IPS-18c (cell line): ENCODE measurements at regions not wholly inside any gene's neighbourhood (a gene's known extent, or its start where the extent isn't known, plus 50 kb on each side); places are given as distances from the start of the nearest gene placed in this dataset.

Source experiments
- H3K4me3 ChIP-seq: 2 replicates; pipeline ENCODE4 v1.7.0; 2013; ENCODE audit warnings: low read depth, mild to moderate bottlenecking, low read length, moderate library complexity; ENCODE audit not compliant: insufficient read depth
- H3K9me3 ChIP-seq: one replicate; pipeline ENCODE4 v1.6.1; 2013; ENCODE audit warnings: mild to moderate bottlenecking, low read length, moderate library complexity; ENCODE audit not compliant: control insufficient read depth, insufficient read depth

DNA sequence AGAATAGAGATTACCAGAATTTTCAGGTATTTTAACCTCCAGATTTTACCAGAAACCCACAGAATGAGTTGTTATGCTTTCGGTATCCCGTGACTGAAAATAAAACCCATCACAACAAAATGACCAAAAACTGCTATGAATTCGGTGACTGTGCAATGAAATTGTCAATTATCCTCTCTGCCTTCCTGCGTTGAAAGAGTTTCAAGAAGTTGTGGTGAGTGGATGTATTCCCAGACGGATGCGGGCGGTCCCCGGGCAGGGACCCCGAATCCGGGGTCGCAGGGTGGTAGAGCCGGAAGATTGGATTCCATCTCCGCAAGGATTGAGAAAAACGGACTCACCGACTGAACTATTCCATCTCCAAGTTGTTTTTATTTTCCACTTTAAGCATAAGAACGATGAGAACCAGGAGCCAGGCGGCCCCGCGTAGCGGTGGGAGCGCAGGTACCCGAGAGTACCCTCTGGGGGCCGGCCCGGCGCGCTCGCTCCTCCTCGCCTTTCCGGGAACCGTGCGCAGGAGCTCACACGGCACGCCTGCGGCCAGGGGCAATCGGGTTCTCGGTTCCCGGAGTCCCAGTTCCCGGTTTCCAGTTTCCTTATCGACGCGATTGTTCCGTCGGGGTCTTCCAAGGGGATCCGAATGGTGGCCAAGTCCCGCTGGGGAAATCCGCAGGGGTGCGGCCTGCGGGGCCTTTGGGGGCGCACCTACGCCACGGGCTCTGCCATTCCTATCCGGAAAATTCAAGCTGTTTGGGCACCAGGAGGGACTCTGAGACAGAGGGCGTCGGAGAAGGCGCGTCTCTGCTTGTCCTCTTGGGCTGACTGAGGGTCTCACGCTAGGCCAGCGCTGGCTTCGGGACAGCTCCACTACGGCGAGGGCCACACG is 104.9 kb upstream of the PRDM1 start:
- Histone ChIP-seq H3K9me3 (no peaks in the 10 kb centered on the region), H3K4me3 (peak overlapping the region; percentile 49)

DNA sequence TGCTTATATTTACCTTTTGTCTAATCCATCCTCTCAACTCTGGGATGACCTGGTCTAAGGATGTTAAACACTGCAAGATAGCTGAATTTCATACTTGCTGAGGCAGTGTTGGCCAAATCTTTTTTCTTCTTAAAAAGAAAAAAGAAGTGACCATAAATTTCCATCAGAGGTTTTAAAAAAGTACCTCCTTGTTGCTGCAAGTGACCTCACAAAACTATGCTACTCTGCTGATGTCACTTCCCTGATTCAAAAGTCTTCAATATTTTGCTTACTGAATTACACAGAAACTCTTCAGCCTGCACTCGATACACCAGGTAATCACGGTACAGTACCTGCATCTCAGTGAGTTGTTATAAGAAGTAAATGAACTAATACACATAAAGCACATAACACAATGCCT is 107.2 kb upstream of the PRDM1 start:
- H3K9me3 ChIP-seq = no peaks in the 10 kb centered on the region
- H3K4me3 ChIP-seq = no peak overlapping the region

DNA sequence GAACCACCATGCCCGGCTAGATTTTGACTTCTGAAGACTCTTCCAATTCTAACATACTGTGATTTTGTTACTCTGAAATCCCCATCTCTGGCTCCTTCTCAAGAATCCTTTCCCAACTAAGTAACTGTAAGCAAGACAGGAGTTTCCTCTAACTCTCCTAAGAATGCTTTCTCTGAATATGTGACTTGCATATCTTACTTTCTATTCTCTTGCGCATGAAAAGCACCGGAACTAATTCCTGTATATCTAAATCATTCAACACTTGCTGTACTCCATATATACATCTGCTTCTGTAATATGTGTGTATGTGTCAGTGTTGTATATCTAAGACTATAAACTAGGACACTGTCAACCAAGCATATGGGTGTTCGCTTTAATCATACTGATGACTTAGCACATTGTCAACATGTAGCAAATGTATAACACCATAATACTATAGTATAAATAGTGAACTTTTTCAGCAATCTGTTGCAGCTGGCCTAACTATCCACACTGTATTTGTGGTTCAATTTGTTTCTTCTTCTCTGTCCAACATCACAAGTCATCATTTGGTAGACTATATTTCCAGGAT is 108.1 kb upstream of the PRDM1 start:
- H3K9me3 ChIP-seq = no peaks in the 10 kb centered on the region
- no peak overlapping the region for H3K4me3 ChIP-seq

DNA sequence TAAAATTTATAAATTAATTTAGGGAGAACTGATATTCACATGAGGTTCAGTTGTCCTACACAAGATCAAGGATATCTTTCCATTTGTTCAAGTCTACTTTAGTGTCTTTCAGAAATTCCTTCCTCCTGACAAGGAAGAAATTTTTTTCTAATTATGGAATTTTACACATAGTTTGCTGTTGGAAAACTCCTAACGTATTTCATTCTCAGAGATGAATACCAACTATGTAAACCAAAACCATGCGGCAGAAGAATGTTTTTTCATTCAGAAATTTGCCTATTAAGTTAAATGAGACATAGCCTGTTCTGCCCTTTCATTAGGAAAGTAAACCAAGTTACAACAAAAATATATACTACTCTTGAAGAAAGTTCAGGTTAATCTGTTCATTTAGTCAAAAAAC is 111.2 kb upstream of the PRDM1 start:
- Histone ChIP-seq H3K9me3 (no peaks in the 10 kb centered on the region), H3K4me3 (no peak overlapping the region)

DNA sequence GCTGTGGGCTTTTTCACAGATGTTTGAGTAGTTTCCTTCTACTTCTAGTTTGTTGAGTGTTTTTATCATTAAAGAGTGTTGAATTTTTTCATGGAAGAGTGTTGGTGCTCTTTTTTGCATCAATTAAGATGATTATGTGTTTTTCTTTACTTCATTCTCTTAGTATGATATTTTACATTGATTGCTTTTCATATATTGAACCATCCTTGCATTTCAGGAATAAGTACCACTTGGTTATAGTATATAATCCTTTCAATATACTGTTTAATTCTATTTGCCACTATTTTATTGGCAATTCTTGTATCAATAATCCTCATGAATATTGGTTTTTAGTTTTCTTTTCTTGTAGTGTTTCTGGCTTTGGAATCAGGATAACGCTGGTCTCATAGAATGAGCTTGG is 113.7 kb upstream of the PRDM1 start:
- Histone ChIP-seq H3K9me3 (no peaks in the 10 kb centered on the region), H3K4me3 (no peak overlapping the region)

DNA sequence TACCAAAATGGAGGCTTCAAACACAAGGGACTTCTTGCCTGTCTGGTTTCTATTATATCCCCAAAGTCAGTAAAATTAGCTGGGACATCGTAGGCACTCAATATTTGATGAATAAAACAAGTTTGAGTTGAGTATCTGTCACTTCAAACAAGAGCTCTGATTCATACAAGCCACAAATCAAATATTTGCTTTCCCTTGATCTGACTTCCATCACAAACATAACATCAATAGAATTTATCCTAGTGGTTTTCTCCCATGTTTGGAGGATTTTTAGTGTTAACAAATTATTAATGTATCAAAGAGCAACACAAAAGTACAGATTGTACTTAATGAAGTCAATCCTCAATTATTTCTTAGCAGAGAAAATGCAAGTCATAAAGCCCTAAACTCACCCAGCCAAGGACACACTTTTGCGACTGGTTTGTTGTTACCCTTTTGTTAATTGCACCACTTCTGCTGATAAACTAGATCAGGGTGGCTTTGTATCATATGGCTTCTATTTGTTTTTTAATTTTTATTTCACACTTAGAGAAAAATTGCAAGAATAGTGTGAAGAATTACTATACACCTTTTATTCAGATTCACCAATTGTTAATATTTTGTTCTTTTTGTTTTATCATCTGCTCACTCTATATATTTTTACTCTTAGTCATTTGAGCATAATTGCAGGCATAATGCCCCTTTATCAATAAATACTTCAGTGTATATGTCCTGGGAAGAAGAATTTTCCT is 117.4 kb upstream of the PRDM1 start:
- Histone ChIP-seq H3K9me3 (no peaks in the 10 kb centered on the region), H3K4me3 (no peak overlapping the region)

DNA sequence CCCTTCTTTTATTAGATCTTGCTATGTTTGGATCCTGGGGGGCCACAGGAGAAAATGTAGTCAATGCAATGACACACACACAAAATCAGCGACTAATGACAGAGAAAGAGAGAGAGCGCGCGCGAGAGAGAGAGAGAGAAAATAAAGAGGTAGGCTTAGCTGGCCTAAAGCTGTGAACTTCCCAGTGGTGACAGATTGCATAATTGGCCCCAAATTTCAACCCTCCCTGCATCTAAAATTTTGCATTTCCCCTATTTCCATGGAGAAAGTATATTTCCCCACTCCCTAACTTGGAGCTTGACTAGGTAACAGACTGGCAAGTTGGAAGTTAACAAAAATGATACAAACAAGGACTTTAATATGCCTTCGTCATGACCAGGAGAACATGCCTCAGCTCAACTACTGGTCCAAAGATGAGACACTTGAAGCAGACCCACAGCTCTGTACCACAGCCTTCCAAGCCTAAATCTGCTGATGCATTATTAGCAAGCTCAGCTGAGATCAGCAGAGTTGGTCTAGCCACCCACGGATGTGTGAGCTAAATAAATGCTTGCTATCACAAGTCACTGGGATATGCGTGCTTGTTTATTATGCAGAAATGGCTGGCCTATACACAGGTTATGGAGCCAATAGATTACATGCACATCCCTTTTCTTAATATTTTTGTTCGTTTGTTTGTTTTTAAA is 118.1 kb upstream of the PRDM1 start:
- H3K9me3 ChIP-seq = no peaks in the 10 kb centered on the region
- H3K4me3 ChIP-seq = no peak overlapping the region

DNA sequence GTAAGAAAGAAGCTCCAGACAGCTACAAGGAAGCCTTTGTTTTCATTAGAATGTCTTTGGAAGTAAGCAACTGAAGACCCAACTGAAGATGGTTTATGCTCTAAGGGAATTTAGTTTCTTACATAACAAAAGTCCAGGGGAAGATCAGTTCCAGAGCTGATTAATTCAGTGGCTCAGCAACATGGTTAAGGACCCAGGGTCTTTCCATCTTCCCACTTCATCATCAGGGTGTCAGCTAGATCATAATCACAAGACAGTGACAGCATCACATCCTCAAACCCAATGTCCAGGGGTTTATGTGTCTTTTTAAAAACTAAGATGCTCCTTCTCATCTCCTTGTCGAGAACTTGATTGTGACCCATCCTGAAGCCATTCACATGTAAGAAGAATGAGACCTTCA is 119.7 kb upstream of the PRDM1 start:
- H3K9me3 ChIP-seq = no peaks in the 10 kb centered on the region
- H3K4me3 ChIP-seq = no peak overlapping the region

DNA sequence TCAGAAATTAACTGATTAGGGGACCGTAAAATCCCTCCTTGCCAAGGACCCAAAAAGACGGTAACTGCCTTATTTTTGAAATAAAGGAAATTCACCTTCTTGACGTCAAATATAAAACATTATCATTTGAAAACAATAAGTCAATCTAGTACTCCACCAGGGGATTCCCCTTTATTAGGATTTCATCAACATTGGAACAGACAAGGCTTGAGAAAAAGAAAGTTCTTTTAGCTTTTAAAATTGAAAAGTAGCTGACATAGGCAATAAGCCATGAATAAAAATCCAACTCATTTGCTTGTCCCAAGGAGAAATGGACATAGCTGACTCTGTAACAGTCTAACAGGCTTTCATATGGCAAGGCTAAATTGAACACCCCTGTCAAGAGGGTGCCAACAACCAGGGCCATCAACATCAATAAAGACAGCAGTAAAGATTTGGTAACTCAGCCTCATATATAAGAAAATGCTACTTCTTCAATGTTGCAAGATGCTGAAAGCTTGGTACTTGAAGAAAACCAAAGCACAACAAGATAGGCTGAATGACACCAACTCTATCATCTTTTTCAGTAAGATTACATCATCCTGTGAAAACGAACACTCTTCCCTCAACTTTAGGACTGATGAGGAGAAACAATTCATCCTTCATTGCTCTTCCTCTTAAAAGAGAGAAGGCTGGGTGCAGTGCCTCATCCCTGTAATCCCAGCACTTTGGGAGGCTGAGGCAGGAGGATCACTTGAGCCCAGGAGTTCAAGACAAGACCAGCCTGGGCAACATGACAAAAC is 121.0 kb upstream of the PRDM1 start:
- H3K9me3 ChIP-seq = no peaks in the 10 kb centered on the region

DNA sequence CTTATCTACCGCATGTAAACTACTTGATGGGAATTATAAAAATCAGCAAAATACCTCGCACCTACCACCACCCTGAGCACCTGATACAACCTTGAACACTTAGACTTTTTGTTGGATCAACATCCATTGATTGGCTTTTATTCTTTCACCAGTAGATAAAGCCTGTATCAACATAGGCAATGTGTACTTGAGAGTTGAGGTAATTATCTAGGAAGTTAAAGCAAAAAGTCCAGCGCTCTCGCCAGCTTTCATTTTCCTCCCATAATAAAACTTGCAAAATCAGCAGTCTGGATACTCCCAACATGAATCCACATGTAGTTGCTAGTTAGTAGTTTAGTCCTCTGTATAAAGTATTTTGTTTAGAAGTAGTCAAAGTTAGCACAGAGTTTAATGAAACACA is 132.0 kb upstream of the PRDM1 start:
- H3K9me3 ChIP-seq = no peaks in the 10 kb centered on the region
- no peak overlapping the region for H3K4me3 ChIP-seq

More for the DNA sequence above, 121.0 kb upstream of the PRDM1 start:
- H3K4me3 ChIP-seq = no peak overlapping the region

DNA sequence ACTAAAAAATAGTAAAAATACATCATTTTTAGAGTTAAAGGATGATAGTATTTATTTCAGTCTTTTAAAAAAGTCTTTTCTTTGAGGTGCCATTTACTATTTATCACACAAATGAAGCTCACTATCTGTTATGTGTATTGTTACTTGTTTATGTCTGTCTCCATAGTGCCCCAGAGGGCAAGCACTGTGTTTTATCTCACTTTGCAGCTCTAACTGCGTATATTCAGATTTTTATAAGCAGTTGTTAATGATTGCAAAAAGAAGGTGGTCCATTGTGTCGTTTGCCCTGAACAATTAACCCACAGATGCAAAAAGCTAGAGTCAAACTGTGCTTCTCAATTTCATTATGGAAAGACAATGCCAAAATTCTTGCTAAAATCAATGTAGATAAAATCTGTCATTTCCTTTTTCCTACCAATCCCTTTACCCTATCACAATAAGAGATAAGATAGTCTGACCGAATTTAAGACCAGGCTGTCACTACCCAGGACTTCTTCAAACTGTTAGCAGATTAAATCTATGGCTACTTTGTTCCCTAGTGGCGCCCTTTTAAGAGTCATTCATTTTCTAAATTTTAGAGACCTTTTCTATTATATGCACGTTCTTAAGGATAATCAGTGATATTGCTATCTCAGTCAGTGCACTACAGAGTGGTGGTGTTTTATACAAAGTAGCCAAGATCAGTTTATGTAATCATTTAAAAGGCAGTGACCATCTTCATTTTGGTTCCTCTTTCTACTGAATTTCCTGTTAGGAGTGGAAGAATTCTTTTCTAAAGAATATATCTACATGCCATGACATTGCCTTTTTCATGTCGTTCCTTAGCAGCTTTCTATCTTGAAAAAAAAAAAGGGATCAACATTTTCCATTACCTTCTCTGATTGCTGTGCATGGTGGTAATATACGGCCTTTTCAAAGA is 133.1 kb upstream of the PRDM1 start:
- H3K9me3 ChIP-seq = no peaks in the 10 kb centered on the region
- H3K4me3 ChIP-seq = no peak overlapping the region

DNA sequence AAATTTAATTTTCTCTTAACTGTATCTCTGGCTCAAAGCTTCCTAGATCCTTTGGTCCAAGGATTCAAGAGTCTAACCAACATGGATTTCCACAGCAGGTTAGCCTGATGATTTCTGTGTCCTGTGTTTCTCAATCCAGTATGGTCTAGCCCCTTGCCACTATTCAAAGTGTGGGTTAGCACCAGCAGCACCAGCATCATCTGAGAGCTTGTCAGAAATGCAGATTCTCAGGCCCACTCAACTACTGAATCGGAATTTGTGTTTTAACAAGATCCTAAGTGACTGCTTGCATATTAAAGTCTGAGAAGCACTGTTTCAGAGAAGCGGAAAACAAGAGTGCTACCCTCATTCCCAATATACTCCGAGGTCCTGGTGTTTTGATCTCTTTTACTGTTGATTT is 133.8 kb upstream of the PRDM1 start:
- no peak overlapping the region for H3K4me3 ChIP-seq
- no peaks in the 10 kb centered on the region for H3K9me3 ChIP-seq

DNA sequence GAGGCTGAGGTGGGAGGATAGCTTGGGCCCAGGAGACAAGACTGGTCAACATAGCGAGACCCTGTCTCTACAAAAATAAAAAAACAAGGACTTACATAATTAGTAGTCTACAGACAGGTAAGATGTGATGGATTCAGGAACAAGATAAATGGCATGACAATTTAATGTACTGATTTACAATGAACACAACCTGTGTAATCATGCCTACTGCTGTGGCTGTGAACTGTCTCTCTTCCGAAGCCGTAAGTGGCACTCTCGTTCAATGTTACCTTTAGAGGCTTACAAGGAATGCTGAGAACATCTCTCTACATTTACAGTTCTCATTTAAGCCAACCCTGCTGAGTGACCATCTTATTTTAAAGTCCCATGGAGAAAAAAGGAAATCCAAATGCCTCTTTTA is 134.8 kb upstream of the PRDM1 start:
- H3K4me3 ChIP-seq = no peak overlapping the region
- H3K9me3 ChIP-seq = no peaks in the 10 kb centered on the region

DNA sequence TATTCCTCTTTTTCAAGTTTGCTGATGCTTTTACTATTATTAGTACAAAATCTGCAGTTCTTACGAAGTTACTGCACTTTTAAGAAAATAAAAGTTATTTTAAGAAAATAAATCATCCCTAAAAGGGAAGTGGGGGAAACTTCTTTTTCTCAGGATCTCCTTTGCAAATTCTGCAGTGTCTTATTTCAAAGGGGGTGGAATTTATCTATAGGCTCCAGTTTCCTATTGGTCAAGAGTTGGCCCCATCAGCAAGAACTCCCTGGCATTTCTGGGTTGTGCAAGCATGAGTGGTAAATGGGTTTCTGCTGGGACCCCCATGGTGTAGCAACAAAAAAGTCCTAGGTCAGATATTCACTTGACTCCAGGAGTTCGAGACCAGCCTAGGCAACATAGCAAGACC is 136.3 kb upstream of the PRDM1 start:
- no peak overlapping the region for H3K4me3 ChIP-seq
- H3K9me3 ChIP-seq = no peaks in the 10 kb centered on the region

DNA sequence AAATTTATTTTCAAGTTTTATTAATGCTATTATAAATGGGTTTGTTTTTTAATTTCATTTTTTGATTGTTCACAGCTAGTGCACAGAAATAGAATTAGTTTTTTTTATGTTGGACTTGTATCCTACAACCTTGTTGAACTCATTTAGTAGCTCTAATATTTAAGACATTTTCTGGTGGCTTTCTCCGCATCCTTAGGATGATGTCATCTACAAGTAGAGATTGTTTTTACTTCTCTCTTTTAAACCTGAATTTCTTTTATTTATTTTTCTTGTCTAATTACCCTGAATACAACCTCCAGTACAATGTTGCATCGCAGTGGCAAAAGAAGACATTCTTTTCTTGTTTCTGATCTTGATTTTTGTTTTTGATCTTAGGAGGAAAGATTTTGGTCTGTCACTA is 142.6 kb upstream of the PRDM1 start:
- no peak overlapping the region for H3K4me3 ChIP-seq
- H3K9me3 ChIP-seq = no peaks in the 10 kb centered on the region
